Epidermal melanocyte (primary cell): ENCODE measurements at regions not wholly inside any gene's neighbourhood (a gene's known extent, or its start where the extent isn't known, plus 50 kb on each side); places are given as distances from the start of the nearest gene placed in this dataset.

Source experiments
- DNase-seq: peaks from one replicate; pipeline ENCODE4 v3.0.0; 2011; ENCODE audit warnings: low spot score; ENCODE audit not compliant: insufficient read length

- DNase-seq = no peak
Measured at GRCh38 chr11:109796253-109796652, 296.9 kb upstream of the ZC3H12C start.

GRCh38 chr11:109798521-109798920, 294.7 kb upstream of the ZC3H12C start:
- DNase-seq = no peak

GRCh38 chr11:109799604-109800003, 293.6 kb upstream of the ZC3H12C start:
- no peak for DNase-seq

GRCh38 chr11:109804911-109805310, 288.3 kb upstream of the ZC3H12C start:
- no peak for DNase-seq

- DNase-seq = no peak
Measured at GRCh38 chr11:109806205-109806604, 287.0 kb upstream of the ZC3H12C start.

- DNase-seq = no peak
Measured at GRCh38 chr11:109808569-109808968, 284.6 kb upstream of the ZC3H12C start.

- no peak for DNase-seq
Measured at GRCh38 chr11:109814824-109815223, 278.4 kb upstream of the ZC3H12C start.

GRCh38 chr11:109815500-109816150, 277.6 kb upstream of the ZC3H12C start:
- no peak for DNase-seq

GRCh38 chr11:109818290-109818689, 274.9 kb upstream of the ZC3H12C start:
- no peak for DNase-seq

GRCh38 chr11:109819410-109819809, 273.8 kb upstream of the ZC3H12C start:
- DNase-seq = no peak

- no peak for DNase-seq
Measured at GRCh38 chr11:109821511-109821910, 271.7 kb upstream of the ZC3H12C start.

- DNase-seq = no peak
Measured at GRCh38 chr11:109822436-109823102, 270.6 kb upstream of the ZC3H12C start.

- no peak for DNase-seq
Measured at GRCh38 chr11:109828387-109828786, 264.8 kb upstream of the ZC3H12C start.

GRCh38 chr11:109838026-109838425, 255.2 kb upstream of the ZC3H12C start:
- DNase-seq = no peak

GRCh38 chr11:109845437-109845836, 247.8 kb upstream of the ZC3H12C start:
- DNase-seq = no peak

- DNase-seq = no peak
Measured at GRCh38 chr11:109847621-109848020, 245.6 kb upstream of the ZC3H12C start.

GRCh38 chr11:109849051-109849450, 244.1 kb upstream of the ZC3H12C start:
- DNase-seq = no peak

GRCh38 chr11:109849946-109850345, 243.2 kb upstream of the ZC3H12C start:
- no peak for DNase-seq

GRCh38 chr11:109851780-109852390, 241.3 kb upstream of the ZC3H12C start:
- DNase-seq = no peak

GRCh38 chr11:109853156-109853776, 239.9 kb upstream of the ZC3H12C start:
- DNase-seq = no peak

- no peak for DNase-seq
Measured at GRCh38 chr11:109854731-109855130, 238.5 kb upstream of the ZC3H12C start.

- no peak for DNase-seq
Measured at GRCh38 chr11:109856928-109857327, 236.3 kb upstream of the ZC3H12C start.
